ENCODE measurements at regions not wholly inside any gene's neighbourhood (a gene's known extent, or its start where the extent isn't known, plus 50 kb on each side); places are given as distances from the start of the nearest gene placed in this dataset.

- Histone ChIP-seq H3K4me1 (ENCODE audit: control insufficient read depth, extremely low read depth, insufficient read depth, low read length) (no peaks in the 10 kb centered on the region), H2AFZ (ENCODE audit: low read depth, low read length) (no peak overlapping the region), H3K36me3 (ENCODE audit: control insufficient read depth in 2 of 2, extremely low read depth in 1 of 2, insufficient read depth in 2 of 2, low read length in 2 of 2) (no peaks in the 10 kb centered on the region), H3K9ac (replicated peaks; ENCODE audit: extremely low read depth, insufficient read depth, low read length) (no peak overlapping the region), H3K9me3 (replicated peaks; ENCODE audit: control insufficient read depth, insufficient read depth, low read length) (no peaks in the 10 kb centered on the region), H4K20me1 (replicated peaks; ENCODE audit: control insufficient read depth, extremely low read depth, insufficient read depth, low read length) (no peaks in the 10 kb centered on the region), H3K9me1 (replicated peaks; ENCODE audit: control insufficient read depth, extremely low read depth, insufficient read depth, low read length) (no peaks in the 10 kb centered on the region), H3K79me2 (ENCODE audit: control insufficient read depth, insufficient read depth, low read length) (no peaks in the 10 kb centered on the region), H3K27me3 (ENCODE audit: control insufficient read depth in 2 of 2, insufficient read depth in 2 of 2, low read length in 2 of 2) (no peaks in the 10 kb centered on the region), H3K4me2 (ENCODE audit: insufficient read depth, low read length) (no peak overlapping the region), H3K4me3 (replicated peaks in 1 of 3; ENCODE audit: insufficient read depth in 1 of 3, low read depth in 1 of 3, low read length in 3 of 3) (no peak overlapping the region), H3K27ac (ENCODE audit: insufficient read depth, low read depth, low read length) (no peak overlapping the region)
- ChIA-PET CTCF (no interaction called here), POLR2A (no interaction called here)
- no TSS peak for BruUV-seq (replicated peaks)
- no peak for FAIRE-seq
- DNase-seq (ENCODE audit: low read depth, low spot score) = no peak
- TF ChIP-seq MAX (IDR thresholded peaks at IDR 0.05; ENCODE audit: insufficient read depth, insufficient read length) = no peak
- no peak for TF ChIP-seq JUN (IDR thresholded peaks at IDR 0.05; ENCODE audit: borderline replicate concordance, insufficient read depth, insufficient read length, low read depth)
- dilution Hi-C loops (cut with MboI; ENCODE audit: extremely low pct_ligation_motif_present, low sequenced_read_pairs) (no loop called here), intact Hi-C loops (cut with micrococcal nuclease) (no loop called here)
Observed at GRCh38 chr15:29433507-29434248, 164.1 kb upstream of the NSMCE3 start.

- POLR2A ChIA-PET = no interaction called here
- BruUV-seq (replicated peaks) = no TSS peak
- Histone ChIP-seq H4K20me1 (replicated peaks; ENCODE audit: control insufficient read depth, extremely low read depth, insufficient read depth, low read length) (no peaks in the 10 kb centered on the region), H3K27ac (ENCODE audit: insufficient read depth, low read depth, low read length) (no peak overlapping the region), H3K9ac (replicated peaks; ENCODE audit: extremely low read depth, insufficient read depth, low read length) (no peak overlapping the region), H3K36me3 (ENCODE audit: control insufficient read depth in 2 of 2, extremely low read depth in 1 of 2, insufficient read depth in 2 of 2, low read length in 2 of 2) (no peaks in the 10 kb centered on the region), H2AFZ (ENCODE audit: low read depth, low read length) (no peak overlapping the region), H3K4me3 (replicated peaks in 1 of 3; ENCODE audit: insufficient read depth in 1 of 3, low read depth in 1 of 3, low read length in 3 of 3) (no peak overlapping the region), H3K9me3 (replicated peaks; ENCODE audit: control insufficient read depth, insufficient read depth, low read length) (no peaks in the 10 kb centered on the region), H3K4me1 (ENCODE audit: control insufficient read depth, extremely low read depth, insufficient read depth, low read length) (no peaks in the 10 kb centered on the region), H3K9me1 (replicated peaks; ENCODE audit: control insufficient read depth, extremely low read depth, insufficient read depth, low read length) (no peaks in the 10 kb centered on the region), H3K4me2 (ENCODE audit: insufficient read depth, low read length) (no peak overlapping the region), H3K27me3 (ENCODE audit: control insufficient read depth in 2 of 2, insufficient read depth in 2 of 2, low read length in 2 of 2) (no peaks in the 10 kb centered on the region), H3K79me2 (ENCODE audit: control insufficient read depth, insufficient read depth, low read length) (no peaks in the 10 kb centered on the region)
- TF ChIP-seq MAX (IDR thresholded peaks at IDR 0.05; ENCODE audit: insufficient read depth, insufficient read length) (no peak), CTCF (IDR thresholded peaks at IDR 0.05; ENCODE audit: extremely low read depth in 1 of 2, insufficient read depth in 1 of 2, low read depth in 1 of 2, low read length in 2 of 2) (no peak)
- FAIRE-seq (no peak), DNase-seq (ENCODE audit: low read depth, low spot score) (no peak)
- dilution Hi-C loops (cut with MboI; ENCODE audit: extremely low pct_ligation_motif_present, low sequenced_read_pairs) (no loop called here), intact Hi-C loops (cut with micrococcal nuclease) (no loop called here)
- CTCF ChIA-PET = interaction anchor here (1.0 kb wide), 1 partner anchor 12 kb away, joined by 3 read pairs; no protein-coding TSS in a partner anchor
Observed at GRCh38 chr15:29433050-29433318, 163.4 kb upstream of the NSMCE3 start.
